ENCODE measurements at regions not wholly inside any gene's neighbourhood (a gene's known extent, or its start where the extent isn't known, plus 50 kb on each side); places are given as distances from the start of the nearest gene placed in this dataset.

DNA sequence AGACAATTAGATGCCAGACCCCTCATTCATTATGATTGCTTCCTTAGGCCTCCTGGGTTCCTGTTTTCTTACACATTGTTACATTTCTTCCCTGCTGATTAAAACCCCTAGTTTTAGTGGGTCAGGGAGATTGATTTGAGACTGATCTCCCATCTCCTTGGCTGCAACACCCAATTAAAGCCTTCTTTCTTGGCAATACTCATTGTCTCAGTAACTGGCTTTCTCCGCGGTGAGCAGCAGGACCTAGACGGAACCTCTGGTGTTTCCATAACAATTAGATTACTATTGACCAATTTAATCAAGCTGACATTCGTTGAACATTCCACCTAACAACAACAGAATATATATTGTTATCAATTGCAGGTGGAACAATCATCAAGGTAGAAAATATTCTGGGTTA lies 1676.4 kb upstream of the SLC39A10 start:
- POLR2A ChIA-PET, result no interaction called here
- in situ Hi-C loops (cut with HindIII; ENCODE audit: extremely low pct_ligation_motif_present, low pct_unique_long_range_greater_than_20kb), result no loop called here

More for the DNA sequence above, 1676.4 kb upstream of the SLC39A10 start:
- FAIRE-seq (no peak), ATAC-seq (no peak), DNase-seq (ENCODE audit: low spot score) (no peak)
- H3K79me2 ChIP-seq (ENCODE audit: insufficient read depth, low read length), result no peaks in the 10 kb centered on the region
- no peaks in the 10 kb centered on the region for H3K27me3 ChIP-seq (ENCODE audit: control insufficient read depth in 1 of 2, insufficient read depth in 2 of 2, low read length in 2 of 2)
- H3K27ac ChIP-seq (ENCODE audit: extremely low read length, insufficient read depth, low read length), result no peak overlapping the region
- no peaks in the 10 kb centered on the region for H3K4me1 ChIP-seq (ENCODE audit: insufficient read depth, low read length)
- no peaks in the 10 kb centered on the region for H3K36me3 ChIP-seq (replicated peaks in 1 of 2; ENCODE audit: control insufficient read depth in 1 of 2, insufficient read depth in 2 of 2, low read length in 2 of 2)
- 69% methylated on average over 4 of the region's 4 CpGs for WGBS (ENCODE audit: low lambda C conversion rate)
- H4K20me1 ChIP-seq (ENCODE audit: insufficient read depth, low read length), result no peaks in the 10 kb centered on the region
- TF ChIP-seq TCF7 (IDR thresholded peaks at IDR 0.05; ENCODE audit: low read depth) (no peak), NR2C2 (CRISPR knock-in tag; IDR thresholded peaks at IDR 0.05; ENCODE audit: borderline replicate concordance) (no peak), ZBTB3 (CRISPR knock-in tag; IDR thresholded peaks at IDR 0.05; ENCODE audit: borderline replicate concordance, low read depth) (no peak), CREBL2 (CRISPR knock-in tag; IDR thresholded peaks at IDR 0.05; ENCODE audit: borderline replicate concordance) (no peak), MYNN (CRISPR knock-in tag; IDR thresholded peaks at IDR 0.05; ENCODE audit: low read depth) (no peak), ZFP37 (CRISPR knock-in tag; IDR thresholded peaks at IDR 0.05; ENCODE audit: borderline replicate concordance) (no peak), ZNF367 (CRISPR knock-in tag; IDR thresholded peaks at IDR 0.05; ENCODE audit: borderline replicate concordance) (no peak), FOXP1 (IDR thresholded peaks at IDR 0.05) (no peak), FOXP1 (CRISPR knock-in tag; IDR thresholded peaks at IDR 0.05) (no peak)
- TF ChIP-seq, protein P1, sequence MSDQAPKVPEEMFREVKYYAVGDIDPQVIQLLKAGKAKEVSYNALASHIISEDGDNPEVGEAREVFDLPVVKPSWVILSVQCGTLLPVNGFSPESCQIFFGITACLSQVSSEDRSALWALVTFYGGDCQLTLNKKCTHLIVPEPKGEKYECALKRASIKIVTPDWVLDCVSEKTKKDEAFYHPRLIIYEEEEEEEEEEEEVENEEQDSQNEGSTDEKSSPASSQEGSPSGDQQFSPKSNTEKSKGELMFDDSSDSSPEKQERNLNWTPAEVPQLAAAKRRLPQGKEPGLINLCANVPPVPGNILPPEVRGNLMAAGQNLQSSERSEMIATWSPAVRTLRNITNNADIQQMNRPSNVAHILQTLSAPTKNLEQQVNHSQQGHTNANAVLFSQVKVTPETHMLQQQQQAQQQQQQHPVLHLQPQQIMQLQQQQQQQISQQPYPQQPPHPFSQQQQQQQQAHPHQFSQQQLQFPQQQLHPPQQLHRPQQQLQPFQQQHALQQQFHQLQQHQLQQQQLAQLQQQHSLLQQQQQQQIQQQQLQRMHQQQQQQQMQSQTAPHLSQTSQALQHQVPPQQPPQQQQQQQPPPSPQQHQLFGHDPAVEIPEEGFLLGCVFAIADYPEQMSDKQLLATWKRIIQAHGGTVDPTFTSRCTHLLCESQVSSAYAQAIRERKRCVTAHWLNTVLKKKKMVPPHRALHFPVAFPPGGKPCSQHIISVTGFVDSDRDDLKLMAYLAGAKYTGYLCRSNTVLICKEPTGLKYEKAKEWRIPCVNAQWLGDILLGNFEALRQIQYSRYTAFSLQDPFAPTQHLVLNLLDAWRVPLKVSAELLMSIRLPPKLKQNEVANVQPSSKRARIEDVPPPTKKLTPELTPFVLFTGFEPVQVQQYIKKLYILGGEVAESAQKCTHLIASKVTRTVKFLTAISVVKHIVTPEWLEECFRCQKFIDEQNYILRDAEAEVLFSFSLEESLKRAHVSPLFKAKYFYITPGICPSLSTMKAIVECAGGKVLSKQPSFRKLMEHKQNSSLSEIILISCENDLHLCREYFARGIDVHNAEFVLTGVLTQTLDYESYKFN (CRISPR knock-in tag; conservative IDR thresholded peaks at IDR 0.05), result no peak
- intact Hi-C loops (cut with micrococcal nuclease; ENCODE audit: unreplicated experiment), result no loop called here
- no peak overlapping the region for H2AFZ ChIP-seq (ENCODE audit: low read length)
- no peak overlapping the region for H3K4me2 ChIP-seq (ENCODE audit: low read depth, low read length)
- H3K9ac ChIP-seq (ENCODE audit: insufficient read depth, low read depth, low read length), result no peak overlapping the region
- no peak overlapping the region for H3K4me3 ChIP-seq (replicated peaks in 1 of 3; ENCODE audit: insufficient read depth in 1 of 3, low read depth in 2 of 3, low read length in 3 of 3)
- 0 out of 2 replicates have a peak, but pooled peaks cover 3% of the 10 kb centered on the region for H3K9me3 ChIP-seq (ENCODE audit: low read length)
- CTCF ChIA-PET (ENCODE audit: low intra/inter-chr PET ratio, low total read pairs), result no interaction called here
- BruUV-seq (replicated peaks), result no TSS peak
